ENCODE measurements at regions not wholly inside any gene's neighbourhood (a gene's known extent, or its start where the extent isn't known, plus 50 kb on each side); places are given as distances from the start of the nearest gene placed in this dataset.

- H3K14ac ChIP-seq (ENCODE audit: insufficient read length) = no peak overlapping the region
- ChIA-PET CTCF (ENCODE audit: partially characterized antibody) (interaction anchor here (0.6 to 4.4 kb wide), 14 partner anchors 9 to 1109 kb away, joined by 3 to 22 read pairs (median 4); no protein-coding TSS in a partner anchor), POLR2A (ENCODE audit: partially characterized antibody) (no interaction called here)
- TF ChIP-seq BRCA1 (IDR thresholded peaks at IDR 0.05; ENCODE audit: low read depth, low read length) = no peak
- no peak for TF ChIP-seq TAF1 (IDR thresholded peaks at IDR 0.05; ENCODE audit: low read depth, low read length)
- no peak for TF ChIP-seq TEAD4 (IDR thresholded peaks at IDR 0.05; ENCODE audit: low read depth, low read length)
- TF ChIP-seq FOSL1 (IDR thresholded peaks at IDR 0.05; ENCODE audit: insufficient read depth, low read depth, low read length) = no peak
- no peak for TF ChIP-seq KDM1A (IDR thresholded peaks at IDR 0.05; ENCODE audit: borderline replicate concordance, low read length)
- TF ChIP-seq EP300 (IDR thresholded peaks at IDR 0.05; ENCODE audit: borderline replicate concordance in 1 of 2, low read depth in 2 of 2, low read length in 2 of 2) = no peak
- no peak for TF ChIP-seq SRF (IDR thresholded peaks at IDR 0.05; ENCODE audit: low read depth, low read length)
- no peak for TF ChIP-seq EZH2 (IDR thresholded peaks at IDR 0.05; ENCODE audit: low read depth, low read length, severe bottlenecking)
- no peak for TF ChIP-seq SIX5 (IDR thresholded peaks at IDR 0.05; ENCODE audit: low read depth, low read length)
- TF ChIP-seq GTF2F1 (IDR thresholded peaks at IDR 0.05; ENCODE audit: borderline replicate concordance, low read depth, low read length) = no peak
- no peak for TF ChIP-seq TCF12 (IDR thresholded peaks at IDR 0.05; ENCODE audit: low read depth, low read length)
- TF ChIP-seq CHD2 (IDR thresholded peaks at IDR 0.05; ENCODE audit: low read length) = no peak
- TF ChIP-seq JUND (IDR thresholded peaks at IDR 0.05; ENCODE audit: low read length) = no peak
- TF ChIP-seq E2F6 (IDR thresholded peaks at IDR 0.05) = no peak
- no peak for TF ChIP-seq MAFK (IDR thresholded peaks at IDR 0.05; ENCODE audit: low read depth, low read length)
- no peak for TF ChIP-seq BCL11A (IDR thresholded peaks at IDR 0.05; ENCODE audit: low read depth in 2 of 2, low read length in 2 of 2)
- TF ChIP-seq CHD1 (IDR thresholded peaks at IDR 0.05; ENCODE audit: low read depth, low read length) = no peak
Observed at GRCh38 chr6:40854592-40854991, 184.4 kb downstream of the UNC5CL start.

More at GRCh38 chr6:40854592-40854991, 184.4 kb downstream of the UNC5CL start:
- Histone ChIP-seq H4K8ac (ENCODE audit: extremely low read depth, insufficient read depth, low read length) (no peak overlapping the region), H2AK5ac (ENCODE audit: low read depth, low read length) (no peak overlapping the region), H4K91ac (replicated peaks; ENCODE audit: insufficient read length, low read length) (no peak overlapping the region), H3K56ac (replicated peaks; ENCODE audit: insufficient read length, low read depth, low read length) (no peak overlapping the region), H2BK12ac (ENCODE audit: low read depth, low read length) (no peak overlapping the region), H3K18ac (ENCODE audit: extremely low read depth, low read length) (no peak overlapping the region), H3K79me1 (ENCODE audit: low read depth, low read length) (no peaks in the 10 kb centered on the region), H3K36me3 (ENCODE audit: control insufficient read depth in 2 of 4, insufficient read depth in 4 of 4, low read length in 3 of 4) (no peaks in the 10 kb centered on the region), H3K27ac (ENCODE audit: low read depth, low read length) (no peak overlapping the region), H3K9me3 (ENCODE audit: insufficient read depth in 2 of 2, low read depth in 1 of 2, low read length in 1 of 2) (no peaks in the 10 kb centered on the region), H2BK15ac (ENCODE audit: low read length) (no peak overlapping the region), H3K9ac (replicated peaks in 1 of 4; ENCODE audit: extremely low read depth in 1 of 4, low read depth in 3 of 4, low read length in 3 of 4) (no peak overlapping the region), H3K4me3 (ENCODE audit: extremely low read depth in 1 of 4, insufficient read depth in 2 of 4, low read depth in 3 of 4, low read length in 4 of 4) (no peak overlapping the region), H3K27me3 (replicated peaks in 1 of 4; ENCODE audit: control insufficient read depth in 3 of 4, extremely low read depth in 1 of 4, insufficient read depth in 3 of 4, low read length in 3 of 4) (no peaks in the 10 kb centered on the region; a peak in 1 of 7 replicates), H2AFZ (ENCODE audit: low read length) (no peak overlapping the region), H3K4ac (replicated peaks; ENCODE audit: insufficient read length, low read depth, low read length) (no peak overlapping the region), H2BK120ac (replicated peaks; ENCODE audit: low read depth, low read length) (no peak overlapping the region), H2BK5ac (ENCODE audit: low read depth, low read length) (no peak overlapping the region), H3K23ac (ENCODE audit: insufficient read length) (no peak overlapping the region), H3K4me2 (ENCODE audit: insufficient read depth in 1 of 2, low read depth in 2 of 2, low read length in 2 of 2) (no peak overlapping the region), H3K4me1 (replicated peaks in 1 of 4; ENCODE audit: control insufficient read depth in 3 of 4, insufficient read depth in 4 of 4, low read length in 3 of 4) (no peaks in the 10 kb centered on the region), H4K5ac (ENCODE audit: insufficient read length, low read depth, low read length) (no peak overlapping the region), H4K20me1 (replicated peaks in 1 of 2; ENCODE audit: control insufficient read depth in 1 of 2, insufficient read depth in 2 of 2, low read length in 2 of 2) (no peaks in the 10 kb centered on the region), H3K23me2 (ENCODE audit: low read depth, low read length) (no peaks in the 10 kb centered on the region), H2BK20ac (ENCODE audit: low read length) (no peak overlapping the region), H3K79me2 (ENCODE audit: control insufficient read depth in 1 of 2, insufficient read depth in 2 of 2, low read length in 2 of 2) (no peaks in the 10 kb centered on the region)
- FAIRE-seq = no peak
- no peak for DNase-seq (ENCODE audit: low read depth in 1 of 2, low spot score in 2 of 2)
